GM23338 (cell line): ENCODE measurements at regions not wholly inside any gene's neighbourhood (a gene's known extent, or its start where the extent isn't known, plus 50 kb on each side); places are given as distances from the start of the nearest gene placed in this dataset.

ENCODE experiments used
- ATAC-seq: fragments of 200-7000 bp; cut with Tn5 transposase; 3 replicates; pipeline ENCODE4 v1.9.1; 2020
- DNase-seq: peaks from one replicate; pipeline ENCODE4 v3.0.0-alpha.2; 2015; ENCODE audit warnings: low spot score
- H2AFZ ChIP-seq: fragments of 200-600 bp; sonication (generic); 2 replicates; pipeline ENCODE4 v1.8.0; 2016; ENCODE audit warnings: antibody characterized with exemption, mild to moderate bottlenecking, moderate library complexity
- H3F3A ChIP-seq: fragments of 200-600 bp; sonication (generic); replicated peaks from 2 replicates; pipeline ENCODE4 v1.8.0; 2017; ENCODE audit warnings: antibody characterized with exemption, mixed run types, low read depth
- H3K27ac ChIP-seq: fragments of 200-600 bp; sonication (generic); 2 replicates; pipeline ENCODE4 v1.6.1; 2016; ENCODE audit warnings: low read depth
- H3K27me3 ChIP-seq: fragments of 200-600 bp; sonication (generic); 2 replicates; pipeline ENCODE4 v1.8.0; 2016; ENCODE audit warnings: mild to moderate bottlenecking, mixed run types, moderate library complexity; ENCODE audit not compliant: insufficient read depth
- H3K36me3 ChIP-seq: fragments of 200-600 bp; sonication (generic); 2 replicates; pipeline ENCODE4 v1.8.0; 2016; ENCODE audit warnings: mild to moderate bottlenecking; ENCODE audit not compliant: insufficient read depth
- H3K4me1 ChIP-seq: fragments of 200-600 bp; sonication (generic); 2 replicates; pipeline ENCODE4 v1.8.0; 2016; ENCODE audit warnings: mild to moderate bottlenecking, moderate library complexity; ENCODE audit not compliant: insufficient read depth
- H3K4me2 ChIP-seq: fragments of 200-600 bp; sonication (generic); 2 replicates; pipeline ENCODE4 v1.7.1; 2017; ENCODE audit warnings: mixed run types
- H3K4me3 ChIP-seq: fragments of 200-600 bp; sonication (generic); 2 replicates; pipeline ENCODE4 v1.6.1; 2016; ENCODE audit warnings: mixed run types
- H3K79me2 ChIP-seq: fragments of 200-600 bp; sonication (generic); replicated peaks from 2 replicates; pipeline ENCODE4 v1.8.0; 2017; ENCODE audit warnings: mild to moderate bottlenecking; ENCODE audit not compliant: insufficient read depth
- H3K9me2 ChIP-seq: fragments of 200-600 bp; sonication (generic); 2 replicates; pipeline ENCODE4 v1.8.0; 2017; ENCODE audit not compliant: insufficient read depth
- H4K20me1 ChIP-seq: fragments of 200-600 bp; sonication (generic); replicated peaks from 2 replicates; pipeline ENCODE4 v1.8.0; 2017; ENCODE audit warnings: mild to moderate bottlenecking; ENCODE audit not compliant: insufficient read depth
- H3K27ac Mint-ChIP-seq: 2 replicates; pipeline ENCODE4 v1.8.0; 2020; ENCODE audit warnings: inconsistent platforms, mild to moderate bottlenecking, moderate library complexity, mixed read lengths
- H3K27me3 Mint-ChIP-seq: 3 replicates; pipeline ENCODE4 v1.8.0; 2022; ENCODE audit warnings: low read depth, mild to moderate bottlenecking, moderate library complexity, mixed read lengths, inconsistent platforms; ENCODE audit not compliant: insufficient read depth, poor library complexity
- H3K36me3 Mint-ChIP-seq: 3 replicates; pipeline ENCODE4 v1.8.0; 2021; ENCODE audit warnings: low read depth, mild to moderate bottlenecking, inconsistent platforms, moderate library complexity, mixed read lengths
- H3K4me1 Mint-ChIP-seq: 3 replicates; pipeline ENCODE4 v1.8.0; 2020; ENCODE audit warnings: mild to moderate bottlenecking, inconsistent platforms, mixed read lengths
- H3K4me3 Mint-ChIP-seq: 3 replicates; pipeline ENCODE4 v1.8.0; 2021; ENCODE audit warnings: moderate library complexity, mild to moderate bottlenecking, inconsistent platforms, mixed read lengths
- H3K9me3 Mint-ChIP-seq: 3 replicates; pipeline ENCODE4 v1.8.0; 2020; ENCODE audit warnings: moderate library complexity, mild to moderate bottlenecking, inconsistent platforms, mixed read lengths
- EZH2 ChIP-seq: fragments of 200-600 bp; sonication (generic); IDR thresholded peaks from one replicate; pipeline ENCODE4 v1.8.0; 2017; ENCODE audit warnings: antibody characterized with exemption, mild to moderate bottlenecking, low read depth; ENCODE audit not compliant: unreplicated experiment
- EZH2phosphoT487 ChIP-seq: fragments of 200-600 bp; sonication (generic); IDR thresholded peaks from one replicate; pipeline ENCODE4 v1.8.1; 2018; ENCODE audit warnings: antibody characterized with exemption; ENCODE audit not compliant: unreplicated experiment
- JUNB ChIP-seq: IDR thresholded peaks from one replicate; pipeline ENCODE4 v1.6.1; 2016; ENCODE audit warnings: antibody characterized with exemption; ENCODE audit not compliant: unreplicated experiment
- NANOG ChIP-seq: IDR thresholded peaks from 2 replicates; pipeline ENCODE4 v1.6.1; 2016; ENCODE audit warnings: antibody characterized with exemption, borderline replicate concordance
- REST ChIP-seq: IDR thresholded peaks from one replicate; pipeline ENCODE4 v1.6.1; 2018; ENCODE audit warnings: antibody characterized with exemption; ENCODE audit not compliant: unreplicated experiment
- STAT1 ChIP-seq: IDR thresholded peaks from one replicate; pipeline ENCODE4 v1.6.1; 2016; ENCODE audit warnings: antibody characterized with exemption; ENCODE audit not compliant: unreplicated experiment
- ZNF114 ChIP-seq: fragments of 250-450 bp; sonication (Bioruptor Pico); IDR thresholded peaks from 2 replicates; pipeline ENCODE4 v1.5.0; 2020; ENCODE audit warnings: mild to moderate bottlenecking, moderate library complexity
- ZNF331 ChIP-seq: fragments of 250-450 bp; sonication (Bioruptor Pico); IDR thresholded peaks from 2 replicates; pipeline ENCODE4 v1.5.0; 2020; ENCODE audit warnings: low read depth, mild to moderate bottlenecking, moderate library complexity
- ZNF462 ChIP-seq: fragments of 250-450 bp; sonication (Bioruptor Pico); IDR thresholded peaks from 2 replicates; pipeline ENCODE4 v1.5.0; 2020; ENCODE audit warnings: mild to moderate bottlenecking, moderate library complexity
- TF ChIP-seq, protein P1 (sequence below), 2 experiments: fragments of 200-600 bp in 1 of 2; sonication (generic) in 1 of 2; conservative IDR thresholded peaks; 2 replicates each; pipeline versions ENCODE4 v1.5.1 to v1.6.1; 2016 to 2017; ENCODE audit warnings: antibody characterized with exemption in 2 of 2, low read depth in 2 of 2, mild to moderate bottlenecking in 2 of 2, moderate library complexity in 1 of 2
- TF ChIP-seq, protein P2 (sequence below): IDR thresholded peaks from 2 replicates; pipeline ENCODE4 v1.6.1; 2016; ENCODE audit warnings: antibody characterized with exemption

DNA sequence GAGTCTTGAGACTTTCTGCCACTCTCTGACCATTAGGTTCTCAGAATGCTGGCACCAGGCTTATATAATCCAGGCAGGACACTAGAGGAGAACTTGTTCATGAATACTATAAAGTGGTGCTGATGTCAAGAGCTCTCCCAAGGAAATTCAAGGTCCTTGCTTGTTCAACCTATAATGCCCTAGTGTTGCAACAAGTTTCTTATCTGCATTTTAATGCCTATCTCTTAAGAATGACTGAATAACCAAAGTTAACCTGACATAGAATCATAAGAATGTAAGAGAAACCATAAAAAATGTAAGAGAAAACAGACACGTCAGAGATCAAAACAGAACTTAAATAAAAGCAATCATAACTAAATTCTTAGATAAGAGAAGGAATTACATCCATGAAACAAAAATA is 640.8 kb upstream of the SGCD start:
- Mint-ChIP-seq H3K36me3 (no peaks in the 10 kb centered on the region), H3K27me3 (peaks cover 1% of the 10 kb centered on the region), H3K9me3 (no peaks in the 10 kb centered on the region), H3K4me3 (no peak overlapping the region), H3K27ac (no peak overlapping the region), H3K4me1 (peaks cover 2% of the 10 kb centered on the region; the same call in 2 of the 3 replicates)
- H3K4me3 ChIP-seq, result no peak overlapping the region
- TF ChIP-seq NANOG (no peak), EZH2 (no peak), JUNB (no peak), ZNF114 (no peak), ZNF331 (CRISPR knock-in tag) (no peak), ZNF462 (CRISPR knock-in tag) (no peak), EZH2phosphoT487 (no peak), STAT1 (no peak), REST (no peak)
- TF ChIP-seq, protein P1, sequence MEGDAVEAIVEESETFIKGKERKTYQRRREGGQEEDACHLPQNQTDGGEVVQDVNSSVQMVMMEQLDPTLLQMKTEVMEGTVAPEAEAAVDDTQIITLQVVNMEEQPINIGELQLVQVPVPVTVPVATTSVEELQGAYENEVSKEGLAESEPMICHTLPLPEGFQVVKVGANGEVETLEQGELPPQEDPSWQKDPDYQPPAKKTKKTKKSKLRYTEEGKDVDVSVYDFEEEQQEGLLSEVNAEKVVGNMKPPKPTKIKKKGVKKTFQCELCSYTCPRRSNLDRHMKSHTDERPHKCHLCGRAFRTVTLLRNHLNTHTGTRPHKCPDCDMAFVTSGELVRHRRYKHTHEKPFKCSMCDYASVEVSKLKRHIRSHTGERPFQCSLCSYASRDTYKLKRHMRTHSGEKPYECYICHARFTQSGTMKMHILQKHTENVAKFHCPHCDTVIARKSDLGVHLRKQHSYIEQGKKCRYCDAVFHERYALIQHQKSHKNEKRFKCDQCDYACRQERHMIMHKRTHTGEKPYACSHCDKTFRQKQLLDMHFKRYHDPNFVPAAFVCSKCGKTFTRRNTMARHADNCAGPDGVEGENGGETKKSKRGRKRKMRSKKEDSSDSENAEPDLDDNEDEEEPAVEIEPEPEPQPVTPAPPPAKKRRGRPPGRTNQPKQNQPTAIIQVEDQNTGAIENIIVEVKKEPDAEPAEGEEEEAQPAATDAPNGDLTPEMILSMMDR (conservative IDR thresholded peaks at IDR 0.05; ENCODE audit: low read depth in 2 of 2), result no peak
- TF ChIP-seq, protein P2, sequence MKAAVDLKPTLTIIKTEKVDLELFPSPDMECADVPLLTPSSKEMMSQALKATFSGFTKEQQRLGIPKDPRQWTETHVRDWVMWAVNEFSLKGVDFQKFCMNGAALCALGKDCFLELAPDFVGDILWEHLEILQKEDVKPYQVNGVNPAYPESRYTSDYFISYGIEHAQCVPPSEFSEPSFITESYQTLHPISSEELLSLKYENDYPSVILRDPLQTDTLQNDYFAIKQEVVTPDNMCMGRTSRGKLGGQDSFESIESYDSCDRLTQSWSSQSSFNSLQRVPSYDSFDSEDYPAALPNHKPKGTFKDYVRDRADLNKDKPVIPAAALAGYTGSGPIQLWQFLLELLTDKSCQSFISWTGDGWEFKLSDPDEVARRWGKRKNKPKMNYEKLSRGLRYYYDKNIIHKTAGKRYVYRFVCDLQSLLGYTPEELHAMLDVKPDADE, result no peak
- H3K4me2 ChIP-seq, result no peak overlapping the region
- H3K27ac ChIP-seq, result no peak overlapping the region
- H3K9me2 ChIP-seq, result no peaks in the 10 kb centered on the region; the same call in 1 of the 2 replicates
- no peaks in the 10 kb centered on the region for H4K20me1 ChIP-seq
- no peak overlapping the region for H2AFZ ChIP-seq
- no peaks in the 10 kb centered on the region for H3K79me2 ChIP-seq
- no peaks in the 10 kb centered on the region for H3K36me3 ChIP-seq
- no peak for DNase-seq
- H3F3A ChIP-seq, result no peaks in the 10 kb centered on the region
- H3K27me3 ChIP-seq, result no peaks in the 10 kb centered on the region
- H3K4me1 ChIP-seq, result no peaks in the 10 kb centered on the region
- no peak for ATAC-seq
